ENCODE measurements at regions not wholly inside any gene's neighbourhood (a gene's known extent, or its start where the extent isn't known, plus 50 kb on each side); places are given as distances from the start of the nearest gene placed in this dataset.

DNA sequence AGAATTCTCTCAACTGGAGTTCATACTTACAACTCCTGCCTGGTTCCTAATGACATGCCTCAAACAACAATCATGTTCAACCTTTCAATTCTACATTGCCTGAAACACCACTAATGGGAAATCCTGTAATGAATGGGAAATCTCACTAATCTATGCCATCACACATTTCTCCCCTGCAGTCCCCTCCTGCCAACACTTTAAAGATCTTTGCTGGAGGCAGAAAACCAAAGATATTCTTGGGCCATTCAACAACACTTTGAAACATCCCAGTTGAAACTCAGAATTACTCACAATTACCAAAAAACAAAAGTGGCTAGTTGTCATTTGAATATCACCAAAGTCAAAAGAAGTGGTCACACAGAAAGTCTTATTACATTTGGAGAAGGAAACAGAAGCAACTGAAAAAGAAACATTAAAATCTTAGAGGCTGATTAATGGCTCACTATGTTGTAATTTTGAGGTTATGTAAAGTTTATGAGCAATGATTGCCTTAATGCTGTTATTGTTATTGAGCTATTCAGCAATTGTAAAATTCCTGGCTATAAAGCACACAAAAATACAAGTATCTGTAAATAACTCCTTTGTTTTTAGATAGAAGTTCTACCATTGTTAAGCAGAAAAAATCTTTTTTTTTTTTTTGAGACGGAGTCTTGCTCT, 313.4 kb upstream of the SLC30A5 start:
- Histone ChIP-seq H2AFZ (ENCODE audit: low read depth) (no peak overlapping the region), H3K9me3 (no peaks in the 10 kb centered on the region), H3K27me3 (ENCODE audit: insufficient read depth) (no peaks in the 10 kb centered on the region), H3K4me3 (ENCODE audit: low read depth in 2 of 2, low read length in 1 of 2) (no peak overlapping the region), H3K36me3 (replicated peaks in 1 of 2; ENCODE audit: control insufficient read depth in 1 of 2, insufficient read depth in 2 of 2, low read length in 1 of 2) (no peaks in the 10 kb centered on the region), H3K9me2 (no peaks in the 10 kb centered on the region), H3K27ac (ENCODE audit: low read depth in 2 of 2, low read length in 1 of 2) (no peak overlapping the region), H3K79me2 (ENCODE audit: insufficient read depth) (no peaks in the 10 kb centered on the region), H3K4me1 (ENCODE audit: control insufficient read depth in 1 of 2, insufficient read depth in 2 of 2, low read depth in 1 of 2, low read length in 1 of 2) (no peaks in the 10 kb centered on the region), H3F3A (replicated peaks; ENCODE audit: insufficient read depth) (no peaks in the 10 kb centered on the region), H3K4me2 (no peak overlapping the region), H4K20me1 (ENCODE audit: insufficient read depth) (no peaks in the 10 kb centered on the region), H3K9ac (no peak overlapping the region)
- ChIA-PET POLR2A (no interaction called here), CTCF (interaction anchor here (0.6 to 0.7 kb wide), 2 partner anchors 22 to 183 kb away, joined by 3 read pairs; no protein-coding TSS in a partner anchor)
- WGBS (ENCODE audit: low lambda C conversion rate): 67% methylated on average over 1 of the region's 1 CpG
- TF ChIP-seq GABPA (IDR thresholded peaks at IDR 0.05; ENCODE audit: low read depth) (no peak), FOXJ3 (CRISPR knock-in tag; IDR thresholded peaks at IDR 0.05) (no peak), RAD21 (IDR thresholded peaks at IDR 0.05; ENCODE audit: low read length) (no peak)
- DNase-seq: no peak

DNA sequence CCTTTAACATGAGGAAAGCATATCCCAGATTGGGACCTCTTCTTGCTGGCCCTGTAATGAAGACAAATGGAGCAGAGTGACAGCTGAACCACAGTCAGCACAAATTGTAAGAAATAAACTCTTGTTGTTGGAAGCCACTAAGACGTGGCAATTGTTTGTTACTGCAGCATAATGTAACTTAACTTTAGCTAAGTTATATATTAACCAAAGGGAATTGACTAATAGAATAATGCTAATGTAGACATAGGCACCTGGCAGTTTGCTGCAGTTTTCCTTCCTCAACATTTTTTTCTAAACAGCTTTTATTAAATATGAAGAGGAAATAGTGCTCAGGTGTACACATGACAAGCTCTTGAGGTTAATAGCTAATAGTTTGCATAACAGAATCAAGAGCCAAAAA, 300.7 kb upstream of the SLC30A5 start:
- ChIA-PET POLR2A (no interaction called here), CTCF (no interaction called here)
- Histone ChIP-seq H3K4me3 (ENCODE audit: low read depth in 2 of 2, low read length in 1 of 2) (no peak overlapping the region), H3K27ac (ENCODE audit: low read depth in 2 of 2, low read length in 1 of 2) (no peak overlapping the region), H3K9ac (no peak overlapping the region), H4K20me1 (ENCODE audit: insufficient read depth) (no peaks in the 10 kb centered on the region), H3F3A (replicated peaks; ENCODE audit: insufficient read depth) (no peaks in the 10 kb centered on the region), H3K4me2 (no peak overlapping the region), H3K9me3 (no peaks in the 10 kb centered on the region), H3K36me3 (replicated peaks in 1 of 2; ENCODE audit: control insufficient read depth in 1 of 2, insufficient read depth in 2 of 2, low read length in 1 of 2) (no peaks in the 10 kb centered on the region), H3K4me1 (ENCODE audit: control insufficient read depth in 1 of 2, insufficient read depth in 2 of 2, low read depth in 1 of 2, low read length in 1 of 2) (no peaks in the 10 kb centered on the region), H3K9me2 (no peaks in the 10 kb centered on the region), H2AFZ (ENCODE audit: low read depth) (no peak overlapping the region), H3K79me2 (ENCODE audit: insufficient read depth) (no peaks in the 10 kb centered on the region), H3K27me3 (ENCODE audit: insufficient read depth) (no peaks in the 10 kb centered on the region)
- 17% methylated on average over 1 of the region's 1 CpG for WGBS (ENCODE audit: low lambda C conversion rate)
- TF ChIP-seq GATA2 (CRISPR knock-in tag; IDR thresholded peaks at IDR 0.05) (no peak), FOXJ3 (CRISPR knock-in tag; IDR thresholded peaks at IDR 0.05) (no peak), TAF1 (IDR thresholded peaks at IDR 0.05; ENCODE audit: borderline replicate concordance, low read depth, low read length) (no peak), RCOR1 (IDR thresholded peaks at IDR 0.05; ENCODE audit: low read length) (no peak), POLR2AphosphoS5 (IDR thresholded peaks at IDR 0.05; ENCODE audit: low read depth, low read length) (no peak), FOSL2 (IDR thresholded peaks at IDR 0.05; ENCODE audit: borderline replicate concordance, low read depth) (no peak), ELF1 (IDR thresholded peaks at IDR 0.05) (no peak), SMC3 (IDR thresholded peaks at IDR 0.05; ENCODE audit: low read depth, low read length) (no peak), CHD2 (IDR thresholded peaks at IDR 0.05; ENCODE audit: low read length, partially characterized antibody) (no peak), RFX5 (IDR thresholded peaks at IDR 0.05; ENCODE audit: low read length) (no peak)
- TF ChIP-seq, protein P1, sequence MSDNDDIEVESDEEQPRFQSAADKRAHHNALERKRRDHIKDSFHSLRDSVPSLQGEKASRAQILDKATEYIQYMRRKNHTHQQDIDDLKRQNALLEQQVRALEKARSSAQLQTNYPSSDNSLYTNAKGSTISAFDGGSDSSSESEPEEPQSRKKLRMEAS (IDR thresholded peaks at IDR 0.05; ENCODE audit: low read depth): no peak
- TF ChIP-seq, protein P2, sequence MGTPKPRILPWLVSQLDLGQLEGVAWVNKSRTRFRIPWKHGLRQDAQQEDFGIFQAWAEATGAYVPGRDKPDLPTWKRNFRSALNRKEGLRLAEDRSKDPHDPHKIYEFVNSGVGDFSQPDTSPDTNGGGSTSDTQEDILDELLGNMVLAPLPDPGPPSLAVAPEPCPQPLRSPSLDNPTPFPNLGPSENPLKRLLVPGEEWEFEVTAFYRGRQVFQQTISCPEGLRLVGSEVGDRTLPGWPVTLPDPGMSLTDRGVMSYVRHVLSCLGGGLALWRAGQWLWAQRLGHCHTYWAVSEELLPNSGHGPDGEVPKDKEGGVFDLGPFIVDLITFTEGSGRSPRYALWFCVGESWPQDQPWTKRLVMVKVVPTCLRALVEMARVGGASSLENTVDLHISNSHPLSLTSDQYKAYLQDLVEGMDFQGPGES (IDR thresholded peaks at IDR 0.05; ENCODE audit: low read depth, low read length): no peak
- TF ChIP-seq, protein P3, sequence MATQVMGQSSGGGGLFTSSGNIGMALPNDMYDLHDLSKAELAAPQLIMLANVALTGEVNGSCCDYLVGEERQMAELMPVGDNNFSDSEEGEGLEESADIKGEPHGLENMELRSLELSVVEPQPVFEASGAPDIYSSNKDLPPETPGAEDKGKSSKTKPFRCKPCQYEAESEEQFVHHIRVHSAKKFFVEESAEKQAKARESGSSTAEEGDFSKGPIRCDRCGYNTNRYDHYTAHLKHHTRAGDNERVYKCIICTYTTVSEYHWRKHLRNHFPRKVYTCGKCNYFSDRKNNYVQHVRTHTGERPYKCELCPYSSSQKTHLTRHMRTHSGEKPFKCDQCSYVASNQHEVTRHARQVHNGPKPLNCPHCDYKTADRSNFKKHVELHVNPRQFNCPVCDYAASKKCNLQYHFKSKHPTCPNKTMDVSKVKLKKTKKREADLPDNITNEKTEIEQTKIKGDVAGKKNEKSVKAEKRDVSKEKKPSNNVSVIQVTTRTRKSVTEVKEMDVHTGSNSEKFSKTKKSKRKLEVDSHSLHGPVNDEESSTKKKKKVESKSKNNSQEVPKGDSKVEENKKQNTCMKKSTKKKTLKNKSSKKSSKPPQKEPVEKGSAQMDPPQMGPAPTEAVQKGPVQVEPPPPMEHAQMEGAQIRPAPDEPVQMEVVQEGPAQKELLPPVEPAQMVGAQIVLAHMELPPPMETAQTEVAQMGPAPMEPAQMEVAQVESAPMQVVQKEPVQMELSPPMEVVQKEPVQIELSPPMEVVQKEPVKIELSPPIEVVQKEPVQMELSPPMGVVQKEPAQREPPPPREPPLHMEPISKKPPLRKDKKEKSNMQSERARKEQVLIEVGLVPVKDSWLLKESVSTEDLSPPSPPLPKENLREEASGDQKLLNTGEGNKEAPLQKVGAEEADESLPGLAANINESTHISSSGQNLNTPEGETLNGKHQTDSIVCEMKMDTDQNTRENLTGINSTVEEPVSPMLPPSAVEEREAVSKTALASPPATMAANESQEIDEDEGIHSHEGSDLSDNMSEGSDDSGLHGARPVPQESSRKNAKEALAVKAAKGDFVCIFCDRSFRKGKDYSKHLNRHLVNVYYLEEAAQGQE (IDR thresholded peaks at IDR 0.05; ENCODE audit: low read depth, low read length): no peak
- TF ChIP-seq, protein P4, sequence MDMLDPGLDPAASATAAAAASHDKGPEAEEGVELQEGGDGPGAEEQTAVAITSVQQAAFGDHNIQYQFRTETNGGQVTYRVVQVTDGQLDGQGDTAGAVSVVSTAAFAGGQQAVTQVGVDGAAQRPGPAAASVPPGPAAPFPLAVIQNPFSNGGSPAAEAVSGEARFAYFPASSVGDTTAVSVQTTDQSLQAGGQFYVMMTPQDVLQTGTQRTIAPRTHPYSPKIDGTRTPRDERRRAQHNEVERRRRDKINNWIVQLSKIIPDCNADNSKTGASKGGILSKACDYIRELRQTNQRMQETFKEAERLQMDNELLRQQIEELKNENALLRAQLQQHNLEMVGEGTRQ (IDR thresholded peaks at IDR 0.05; ENCODE audit: borderline replicate concordance, low read depth, low read length): no peak
- DNase-seq: no peak
